GM12892 (cell line): ENCODE measurements at regions not wholly inside any gene's neighbourhood (a gene's known extent, or its start where the extent isn't known, plus 50 kb on each side); places are given as distances from the start of the nearest gene placed in this dataset.

Experiments used
- POLR2A ChIP-seq: IDR thresholded peaks from 2 replicates; pipeline ENCODE4 v1.6.1; 2011; ENCODE audit warnings: low read depth, low read length, control low read depth
- POLR2AphosphoS5 ChIP-seq: IDR thresholded peaks from 2 replicates; pipeline ENCODE4 v1.6.1; 2011; ENCODE audit warnings: low read depth, low read length, control low read depth

DNA sequence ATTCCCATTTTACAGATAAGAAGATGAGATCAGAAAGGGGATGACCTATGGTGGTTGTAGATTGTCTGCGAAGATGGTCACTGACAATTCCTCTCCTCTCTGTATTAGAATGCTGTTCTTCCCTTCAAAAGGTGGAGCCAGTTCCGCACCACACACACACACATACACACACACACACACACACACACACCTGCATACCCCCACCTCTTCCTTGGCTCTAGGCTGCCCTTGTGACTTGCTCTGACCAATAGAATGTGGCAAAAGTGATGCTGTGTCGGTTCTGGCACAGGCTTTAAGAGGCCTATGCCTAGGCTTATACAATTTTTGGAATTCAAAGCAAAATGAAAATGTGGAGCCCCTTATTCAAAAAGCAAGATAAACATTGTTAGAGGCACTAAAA is 88.0 kb downstream of the ZFP36L2 start:
- TF ChIP-seq POLR2A, result no peak
- no peak for TF ChIP-seq POLR2AphosphoS5
